GM12891 (cell line): ENCODE measurements at regions not wholly inside any gene's neighbourhood (a gene's known extent, or its start where the extent isn't known, plus 50 kb on each side); places are given as distances from the start of the nearest gene placed in this dataset.

Experiments
- DNase-seq: peaks from one replicate; pipeline ENCODE4 v3.0.0; 2011; ENCODE audit warnings: low spot score; ENCODE audit not compliant: insufficient read length
- FAIRE-seq: peaks from 2 replicates; lab custom pipeline; 2011; peaks lifted over from hg19 to GRCh38; lab: Jason Lieb, UNC
- PAX5 ChIP-seq: IDR thresholded peaks from 2 replicates; pipeline ENCODE4 v1.6.1; 2011; ENCODE audit warnings: low read length, moderate library complexity, mild to moderate bottlenecking; ENCODE audit not compliant: insufficient read depth, severe bottlenecking
- POLR2A ChIP-seq: IDR thresholded peaks from 2 replicates; pipeline ENCODE4 v1.6.1; 2011; ENCODE audit warnings: low read depth, low read length, control low read depth
- POLR2AphosphoS5 ChIP-seq: IDR thresholded peaks from 2 replicates; pipeline ENCODE4 v1.6.1; 2011; ENCODE audit warnings: low read depth, low read length, control low read depth
- POU2F2 ChIP-seq: IDR thresholded peaks from 2 replicates; pipeline ENCODE4 v1.6.1; 2011; ENCODE audit warnings: low read depth, mild to moderate bottlenecking, control low read depth, low read length, moderate library complexity
- SPI1 ChIP-seq: IDR thresholded peaks from 2 replicates; pipeline ENCODE4 v1.6.1; 2011; ENCODE audit warnings: low read depth, low read length, control low read depth
- TAF1 ChIP-seq: IDR thresholded peaks from 2 replicates; pipeline ENCODE4 v1.6.1; 2011; ENCODE audit warnings: low read depth, low read length, control low read depth

DNA sequence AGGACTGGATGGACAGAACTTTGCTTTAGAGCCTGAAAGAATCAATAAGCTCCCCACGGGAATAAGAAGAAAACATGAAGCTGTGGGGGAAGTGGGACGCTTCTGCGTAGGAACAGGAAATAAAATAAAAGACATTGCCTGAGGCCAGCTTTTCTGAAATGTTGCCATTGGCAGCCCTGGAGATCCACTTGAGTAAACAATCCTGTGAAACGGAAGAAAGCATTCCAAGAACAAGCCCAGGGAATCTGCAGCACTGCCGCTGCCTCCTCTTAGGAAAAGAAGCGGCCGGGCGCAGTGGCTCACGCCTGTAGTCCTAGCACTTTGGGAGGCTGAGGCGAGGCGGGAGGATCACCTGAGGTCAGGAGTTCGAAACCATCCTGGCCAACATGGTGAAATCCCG is 182.3 kb upstream of the RALGAPA2 start:
- no peak for DNase-seq
- FAIRE-seq, result no peak
- TF ChIP-seq POU2F2, result no peak

DNA sequence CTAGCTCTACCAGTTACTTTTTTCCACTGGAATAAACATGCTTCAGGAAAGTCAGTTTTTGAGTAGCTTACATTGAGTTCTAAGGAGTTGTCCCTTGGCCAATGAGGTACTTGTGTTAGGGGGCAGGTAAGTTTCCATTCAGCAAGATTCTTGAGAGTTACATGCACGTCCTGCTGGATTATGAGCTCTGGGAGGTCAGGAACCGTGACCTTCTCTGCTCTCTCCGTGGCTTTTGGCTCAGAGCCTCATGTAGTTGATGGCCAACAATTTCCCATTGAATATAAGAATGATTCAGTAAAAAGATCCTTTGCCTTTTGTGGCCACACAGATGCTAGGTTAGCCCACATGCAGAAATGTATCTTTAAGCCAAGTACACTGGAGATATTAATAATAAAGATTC is 181.8 kb upstream of the RALGAPA2 start:
- FAIRE-seq, result no peak
- TF ChIP-seq TAF1, result no peak
- no peak for TF ChIP-seq POU2F2
- no peak for TF ChIP-seq SPI1
- no peak for TF ChIP-seq POLR2A
- no peak for TF ChIP-seq PAX5
- TF ChIP-seq POLR2AphosphoS5, result no peak
- DNase-seq, result no peak

DNA sequence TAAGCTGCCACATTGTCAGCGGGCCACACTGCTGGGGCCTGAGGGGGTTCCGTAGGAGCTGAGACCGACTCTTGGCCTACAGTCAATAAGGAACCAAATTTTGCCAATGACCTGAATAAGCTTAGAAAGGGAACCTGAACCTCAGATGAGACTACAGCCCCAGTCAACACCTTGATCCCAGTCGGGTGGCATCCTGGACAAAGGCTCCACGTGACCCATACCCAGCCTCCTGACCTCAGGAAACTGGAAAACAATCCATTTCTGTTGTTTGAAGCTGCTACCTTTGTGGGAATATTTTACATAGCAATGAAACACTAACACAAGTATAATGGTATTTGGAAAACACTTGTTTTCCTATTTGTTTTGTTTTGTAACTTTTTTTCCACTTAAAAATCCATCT is 179.9 kb upstream of the RALGAPA2 start:
- DNase-seq (no peak), FAIRE-seq (no peak)
- TF ChIP-seq SPI1 (no peak), POLR2AphosphoS5 (no peak), TAF1 (no peak), PAX5 (no peak), POLR2A (no peak), POU2F2 (no peak)

DNA sequence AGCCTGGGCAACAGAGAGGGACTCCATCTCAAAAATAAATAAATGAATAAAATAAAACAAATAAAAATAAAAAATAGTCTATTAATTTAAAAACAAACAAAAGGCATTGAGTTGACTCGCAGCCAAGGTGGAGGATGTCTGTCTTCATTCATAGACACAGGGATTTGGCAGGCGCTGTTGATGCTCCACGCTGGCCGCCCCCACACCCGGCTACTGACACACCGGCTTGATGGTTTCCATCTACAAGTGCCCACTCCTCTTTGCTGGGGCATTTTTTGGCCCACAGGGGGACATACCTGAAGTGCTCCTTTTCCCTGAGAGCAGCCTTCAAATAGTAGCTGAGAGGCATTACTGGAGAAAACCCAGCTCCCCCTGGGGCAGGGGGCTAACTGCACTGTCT is 178.3 kb upstream of the RALGAPA2 start:
- no peak for DNase-seq
- no peak for TF ChIP-seq TAF1
- TF ChIP-seq POU2F2, result no peak
- no peak for FAIRE-seq

DNA sequence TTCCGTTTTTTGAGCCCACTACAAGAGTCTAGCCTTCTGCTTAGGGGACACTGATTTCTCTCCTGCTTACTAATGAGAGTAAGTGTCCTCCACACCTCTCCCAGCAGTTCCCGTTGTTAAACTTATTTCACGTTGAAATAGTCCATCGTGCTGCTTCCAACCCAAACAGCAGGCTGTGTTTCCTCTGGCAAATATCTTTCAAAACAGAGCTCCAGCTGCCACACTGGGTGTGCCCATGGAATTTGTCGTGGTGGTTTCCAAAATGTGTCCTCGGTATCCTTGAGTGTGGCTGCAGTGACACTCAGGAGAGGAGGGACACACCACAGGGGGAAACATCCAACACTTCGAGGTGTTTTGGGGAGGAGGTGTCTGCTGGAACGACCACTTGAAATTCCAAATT is 176.5 kb upstream of the RALGAPA2 start:
- no peak for TF ChIP-seq TAF1
- FAIRE-seq (no peak), DNase-seq (no peak)

DNA sequence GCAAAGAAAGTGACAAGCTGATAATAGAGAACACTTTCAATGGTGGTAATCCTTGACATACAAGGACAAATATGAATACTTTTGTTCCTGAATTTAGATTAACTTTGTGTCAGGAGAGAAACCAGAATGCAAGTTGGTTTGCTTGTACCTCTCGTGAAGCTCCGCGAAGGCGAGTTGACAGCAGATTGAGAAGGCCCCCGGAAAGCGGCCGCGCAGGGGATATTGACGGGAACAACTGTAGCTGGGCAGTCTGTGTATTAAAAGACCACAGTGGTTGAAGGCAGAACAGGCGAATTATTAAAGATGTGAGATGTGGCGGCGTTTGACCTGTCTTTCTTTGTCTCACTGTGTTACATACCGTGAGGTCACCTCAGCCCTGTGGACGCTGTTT is 175.8 kb upstream of the RALGAPA2 start:
- TF ChIP-seq TAF1, result no peak
- no peak for TF ChIP-seq POU2F2
- TF ChIP-seq SPI1, result no peak
- TF ChIP-seq POLR2A, result no peak
- TF ChIP-seq PAX5, result no peak
- TF ChIP-seq POLR2AphosphoS5, result no peak
- DNase-seq (no peak), FAIRE-seq (no peak)

DNA sequence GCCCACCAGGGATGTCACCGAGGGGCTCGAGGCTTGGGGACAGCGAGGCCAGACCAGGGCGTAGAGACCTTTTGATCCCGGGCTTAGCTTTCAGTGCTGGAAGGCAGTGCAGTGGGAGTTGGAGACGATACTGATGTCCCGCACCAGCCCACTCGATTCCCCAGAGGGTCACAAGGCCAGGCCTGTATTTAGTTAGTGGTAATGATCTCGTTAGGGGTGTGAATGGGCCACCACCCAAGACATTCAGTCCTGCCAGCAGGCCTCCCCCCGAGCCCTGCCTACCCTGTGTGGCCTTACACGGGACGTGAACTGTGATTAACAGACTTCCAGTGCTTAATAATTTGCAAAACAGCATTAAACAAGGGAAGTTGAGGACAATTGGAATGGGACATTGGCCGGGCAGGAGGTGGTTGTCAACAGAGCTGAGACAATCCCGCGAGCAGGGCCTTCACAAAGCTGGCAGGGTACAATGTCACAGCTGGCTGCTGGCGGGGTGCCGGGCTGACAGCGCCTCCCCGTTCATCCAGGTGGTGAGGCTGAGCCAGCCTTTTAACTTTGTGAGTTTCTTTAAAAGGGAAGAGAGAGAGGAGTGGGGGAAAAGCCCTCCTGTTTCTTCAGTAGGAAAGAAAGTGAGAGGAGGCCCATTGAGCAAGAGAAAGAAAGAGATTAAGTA is 175.3 kb upstream of the RALGAPA2 start:
- FAIRE-seq, result no peak
- DNase-seq, result no peak
- no peak for TF ChIP-seq PAX5
- TF ChIP-seq POU2F2, result no peak
- no peak for TF ChIP-seq POLR2AphosphoS5
- TF ChIP-seq TAF1, result no peak
- TF ChIP-seq SPI1, result no peak
- no peak for TF ChIP-seq POLR2A

DNA sequence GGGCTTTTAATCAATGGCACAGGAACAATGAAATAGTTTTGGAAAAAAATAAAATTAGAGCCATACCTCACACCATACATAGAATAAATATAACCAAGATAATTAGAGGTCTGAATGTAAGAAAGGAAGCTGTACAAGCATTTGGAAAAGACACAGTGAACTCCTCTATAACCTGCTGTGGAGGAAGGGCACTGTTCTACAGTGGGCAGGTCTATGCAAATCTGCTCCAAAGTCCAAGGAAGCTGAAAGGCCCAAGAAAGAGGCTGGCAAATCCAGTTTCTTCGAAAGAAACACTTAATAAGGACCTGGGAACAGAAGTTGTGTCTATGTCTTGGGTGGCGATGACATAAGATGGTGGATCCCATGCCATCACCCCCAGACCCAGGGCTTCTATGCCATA is 169.4 kb upstream of the RALGAPA2 start:
- DNase-seq, result no peak
- no peak for FAIRE-seq
- no peak for TF ChIP-seq PAX5
- no peak for TF ChIP-seq POU2F2
- no peak for TF ChIP-seq TAF1
- no peak for TF ChIP-seq POLR2A
- TF ChIP-seq SPI1, result no peak

DNA sequence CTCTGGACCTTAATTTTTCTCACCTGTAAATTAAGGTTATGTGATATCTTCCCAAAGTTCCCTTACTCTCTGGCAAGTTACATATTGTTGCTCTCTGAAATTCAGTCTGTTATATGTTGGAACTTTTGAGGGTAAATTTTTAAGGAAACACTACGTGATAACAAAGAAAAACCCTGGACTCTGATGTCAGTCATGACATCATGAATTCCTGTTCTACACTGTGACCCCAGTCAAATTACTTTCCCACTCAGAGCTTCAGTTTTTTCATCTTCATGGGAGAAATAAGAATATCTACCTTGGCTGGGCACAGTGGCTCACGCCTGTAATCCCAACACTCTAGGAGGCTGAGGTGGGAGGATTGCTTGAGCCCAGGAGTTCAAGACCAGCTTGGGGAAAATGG is 164.6 kb upstream of the RALGAPA2 start:
- FAIRE-seq (no peak), DNase-seq (no peak)
- TF ChIP-seq POU2F2 (no peak), POLR2AphosphoS5 (no peak), PAX5 (no peak), TAF1 (no peak), SPI1 (no peak), POLR2A (no peak)

DNA sequence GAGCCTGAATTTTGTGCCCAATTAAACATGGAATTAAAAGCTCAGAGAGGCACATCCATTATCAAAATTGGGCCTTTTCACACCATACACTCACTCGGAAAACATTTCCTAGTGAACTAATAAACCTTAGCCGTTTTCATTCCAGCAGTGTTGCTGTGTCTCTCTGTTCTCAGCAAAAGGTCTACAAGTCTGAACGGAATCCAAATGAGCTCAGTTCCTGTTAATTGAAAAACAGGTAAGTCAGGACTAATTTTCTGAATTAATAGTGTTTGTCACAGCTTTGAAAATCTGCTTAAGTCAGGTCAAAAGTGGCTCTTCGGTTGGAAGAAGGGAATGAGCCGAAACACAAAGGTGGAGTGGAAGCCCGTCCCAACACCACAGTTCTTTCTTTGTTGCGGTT is 163.3 kb upstream of the RALGAPA2 start:
- TF ChIP-seq POLR2A (no peak), PAX5 (no peak), SPI1 (no peak), POU2F2 (no peak), TAF1 (no peak), POLR2AphosphoS5 (no peak)
- FAIRE-seq (no peak), DNase-seq (no peak)
